DMS79 (cell line): ENCODE measurements at regions not wholly inside any gene's neighbourhood (a gene's known extent, or its start where the extent isn't known, plus 50 kb on each side); places are given as distances from the start of the nearest gene placed in this dataset.
"Not testable (repeated sequence)": the region's sequence is repeated elsewhere in the genome, so short reads cannot be mapped to it uniquely, and the experiment has no call there.

Experiments used
- DNase-seq: peaks from one replicate; lab custom pipeline; 2025; lab: John Stamatoyannopoulos, UW

GRCh38 chr12:69028941-69029729, 96.2 kb upstream of the CPM start:
- DNase-seq = no peak

GRCh38 chr12:69030321-69030720, 97.3 kb upstream of the CPM start:
- DNase-seq = no peak

- DNase-seq = no peak
Measured at GRCh38 chr12:69036533-69036932, 103.6 kb upstream of the CPM start.

GRCh38 chr12:69036999-69037398, 104.0 kb upstream of the CPM start:
- DNase-seq = no peak

- no peak for DNase-seq
Measured at GRCh38 chr12:69039911-69040310, 106.9 kb upstream of the CPM start.

- no peak for DNase-seq
Measured at GRCh38 chr12:69042557-69042956, 109.6 kb upstream of the CPM start.

GRCh38 chr12:69042970-69043369, 110.0 kb upstream of the CPM start:
- no peak for DNase-seq

- DNase-seq = no peak
Measured at GRCh38 chr12:69044887-69045286, 111.9 kb upstream of the CPM start.

- DNase-seq = no peak
Measured at GRCh38 chr12:69045430-69045829, 112.5 kb upstream of the CPM start.

- no peak for DNase-seq
Measured at GRCh38 chr12:69046363-69046762, 113.4 kb upstream of the CPM start.

- no peak for DNase-seq
Measured at GRCh38 chr12:69046920-69047319, 113.9 kb upstream of the CPM start.

GRCh38 chr12:69047990-69048389, 115.0 kb upstream of the CPM start:
- DNase-seq = no peak

- DNase-seq = not testable (repeated sequence)
Measured at GRCh38 chr12:69049855-69050254, 116.9 kb upstream of the CPM start.

GRCh38 chr12:69052613-69053408, 119.8 kb upstream of the CPM start:
- no peak for DNase-seq

GRCh38 chr12:69054343-69055056, 121.5 kb upstream of the CPM start:
- DNase-seq = no peak

GRCh38 chr12:69055280-69055679, 122.3 kb upstream of the CPM start:
- DNase-seq = no peak

- no peak for DNase-seq
Measured at GRCh38 chr12:69055706-69056105, 122.7 kb upstream of the CPM start.

- no peak for DNase-seq
Measured at GRCh38 chr12:69056743-69057515, 124.0 kb upstream of the CPM start.

GRCh38 chr12:69057742-69058141, 124.8 kb upstream of the CPM start:
- no peak for DNase-seq

GRCh38 chr12:69059465-69060457, 126.8 kb upstream of the CPM start:
- DNase-seq = no peak

- DNase-seq = no peak
Measured at GRCh38 chr12:69061574-69061973, 128.6 kb upstream of the CPM start.
